K562 (cell line): ENCODE measurements at regions not wholly inside any gene's neighbourhood (a gene's known extent, or its start where the extent isn't known, plus 50 kb on each side); places are given as distances from the start of the nearest gene placed in this dataset.

ENCODE experiments used
- ATAC-seq: fragments of 200-7000 bp; cut with Tn5 transposase; 3 replicates; pipeline ENCODE4 v1.9.1; 2020; ENCODE audit warnings: moderate library complexity
- BruUV-seq: library from RNA; stranded (reverse); fragments of 400-500 nt; replicated peaks from 2 replicates; lab custom pipeline; 2021; lab: Mats Ljungman, UMichigan
- CTCF ChIA-PET: fragments of 300-600 bp; formaldehyde crosslinking; extraction: SDS; loops from one replicate; lab custom pipeline; 2021; ENCODE audit warnings: low intra/inter-chr PET ratio; lab: Yijun Ruan, JAX
- POLR2A ChIA-PET: fragments of 300-600, 350-650 bp; sonication (Branson Sonifier 250); formaldehyde crosslinking; extraction: SDS; loops from one replicate; lab custom pipeline; 2021; ENCODE audit warnings: antibody characterized with exemption, inconsistent platforms; lab: Yijun Ruan, JAX
- DNase-seq, 4 experiments: peaks; one replicate each; pipeline versions ENCODE4 v3.0.0 to v3.0.0-alpha.2; 2011 to 2018; ENCODE audit warnings: low spot score in 3 of 4, mixed read lengths in 3 of 4; ENCODE audit errors: extremely low read depth in 1 of 4
- FAIRE-seq: peaks from 2 replicates; lab custom pipeline; 2011; peaks lifted over from hg19 to GRCh38; lab: Jason Lieb, UNC
- H2AFZ ChIP-seq: 2 replicates; pipeline ENCODE4 v1.6.0; 2011; ENCODE audit warnings: low read depth, low read length, control low read depth, inconsistent platforms
- H3K27ac ChIP-seq: fragments of 200-600 bp; 3 replicates; pipeline ENCODE4 v1.8.0; 2011; ENCODE audit warnings: low read depth, mild to moderate bottlenecking, control low read depth, inconsistent platforms, low read length, moderate library complexity, mixed read lengths; ENCODE audit errors: extremely low read depth
- H3K27me3 ChIP-seq, 2 experiments: fragments of 300-600 bp in 1 of 2; 2 replicates in 1 of 2; 3 replicates in 1 of 2; pipeline versions ENCODE4 v1.6.0 to v1.8.0; 2011; ENCODE audit warnings: inconsistent platforms in 2 of 2, low read length in 2 of 2, mild to moderate bottlenecking in 1 of 2, mixed read lengths in 1 of 2, moderate library complexity in 1 of 2; ENCODE audit not compliant: control insufficient read depth in 2 of 2, insufficient read depth in 2 of 2
- H3K36me3 ChIP-seq: fragments of 300-600 bp; 3 replicates; pipeline ENCODE4 v1.8.0; 2011; ENCODE audit warnings: mild to moderate bottlenecking, low read length, inconsistent platforms; ENCODE audit not compliant: control insufficient read depth, insufficient read depth
- H3K4me1 ChIP-seq, 2 experiments: fragments of 200-600 bp in 1 of 2; replicated peaks in 1 of 2; 2 replicates in 1 of 2; 3 replicates in 1 of 2; pipeline versions ENCODE4 v1.5.1 to v1.8.0; 2011; ENCODE audit warnings: inconsistent platforms in 2 of 2, low read length in 2 of 2, mild to moderate bottlenecking in 1 of 2, mixed read lengths in 1 of 2, moderate library complexity in 1 of 2; ENCODE audit not compliant: control insufficient read depth in 2 of 2, insufficient read depth in 2 of 2
- H3K4me2 ChIP-seq: 2 replicates; pipeline ENCODE4 v1.6.1; 2011; ENCODE audit warnings: low read length, control low read depth, inconsistent platforms, mixed read lengths; ENCODE audit not compliant: insufficient read depth
- H3K4me3 ChIP-seq: fragments of 200-600 bp; sonication (generic), shearing (Covaris generic); 2 replicates; pipeline ENCODE4 v1.5.1; 2016; ENCODE audit warnings: control low read depth, inconsistent platforms
- H3K79me2 ChIP-seq: fragments of 200-600 bp; 3 replicates; pipeline ENCODE4 v1.8.0; 2011; ENCODE audit warnings: low read length, inconsistent platforms; ENCODE audit not compliant: control insufficient read depth, insufficient read depth
- H3K9ac ChIP-seq, 2 experiments: 2 replicates each; pipeline versions ENCODE4 v1.6.0 to v1.6.1; 2011; ENCODE audit warnings: low read depth in 2 of 2, low read length in 2 of 2, control low read depth in 1 of 2, inconsistent platforms in 1 of 2, mild to moderate bottlenecking in 1 of 2, mixed read lengths in 1 of 2; ENCODE audit not compliant: insufficient read depth in 1 of 2
- H3K9me1 ChIP-seq: one replicate; pipeline ENCODE4 v1.6.0; 2011; ENCODE audit warnings: inconsistent platforms, mild to moderate bottlenecking, low read length, moderate library complexity; ENCODE audit not compliant: control insufficient read depth, insufficient read depth
- H3K9me3 ChIP-seq: replicated peaks from 2 replicates; pipeline ENCODE4 v1.5.1; 2011; ENCODE audit warnings: low read depth, low read length, inconsistent platforms; ENCODE audit not compliant: control insufficient read depth, insufficient read depth
- H4K20me1 ChIP-seq: replicated peaks from 2 replicates; pipeline ENCODE4 v1.6.1; 2011; ENCODE audit warnings: low read length, inconsistent platforms, mixed read lengths; ENCODE audit not compliant: control insufficient read depth, insufficient read depth
- BRCA1 ChIP-seq, 2 experiments: fragments of 450-650 bp in 1 of 2; sonication (generic) in 1 of 2; formaldehyde crosslinking in 1 of 2; IDR thresholded peaks; 2 replicates each; pipeline versions ENCODE4 v1.5.0 to v1.6.1; 2017 to 2020; ENCODE audit warnings: mild to moderate bottlenecking in 1 of 2, missing genetic modification reagents in 1 of 2
- CHD1 ChIP-seq: fragments of 200-600 bp; sonication (generic); IDR thresholded peaks from one replicate; pipeline ENCODE4 v1.6.1; 2012; ENCODE audit warnings: mild to moderate bottlenecking, moderate library complexity, low read length, inconsistent platforms
- ILF3 ChIP-seq: fragments of 450-650 bp; IDR thresholded peaks from 2 replicates; pipeline ENCODE4 v1.6.1; 2018; ENCODE audit warnings: antibody characterized with exemption, mild to moderate bottlenecking, moderate library complexity, borderline replicate concordance
- MTA1 ChIP-seq: fragments of 450-650 bp; IDR thresholded peaks from 2 replicates; pipeline ENCODE4 v1.6.1; 2017; ENCODE audit warnings: borderline replicate concordance
- MYBL2 ChIP-seq, 2 experiments: fragments of 450-650 bp in 1 of 2; sonication (generic) in 1 of 2; formaldehyde crosslinking in 1 of 2; IDR thresholded peaks; 2 replicates each; pipeline versions ENCODE4 v1.6.1 to v1.8.1; 2017 to 2022; ENCODE audit warnings: borderline replicate concordance in 1 of 2, inconsistent platforms in 1 of 2, low read depth in 1 of 2, mild to moderate bottlenecking in 1 of 2, missing genetic modification reagents in 1 of 2, moderate library complexity in 1 of 2
- NFE2L1 ChIP-seq: fragments of 450-650 bp; IDR thresholded peaks from 2 replicates; pipeline ENCODE4 v1.6.1; 2016; ENCODE audit warnings: missing genetic modification characterization, low read depth, mild to moderate bottlenecking, missing compliant biosample characterization, moderate library complexity, borderline replicate concordance
- STAT5B ChIP-seq: fragments of 250-450 bp; sonication (Bioruptor Pico); IDR thresholded peaks from 2 replicates; pipeline ENCODE4 v1.8.0; 2021; ENCODE audit warnings: mild to moderate bottlenecking, inconsistent platforms
- U2AF1 ChIP-seq: fragments of 200-400 bp; formaldehyde crosslinking; optimal IDR thresholded peaks from 2 replicates; pipeline ENCODE3; 2017; ENCODE audit warnings: mild to moderate bottlenecking, low read depth, low read length, moderate library complexity
- U2AF2 ChIP-seq: fragments of 200-400 bp; formaldehyde crosslinking; optimal IDR thresholded peaks from 2 replicates; pipeline ENCODE3; 2017; ENCODE audit warnings: low read depth, mild to moderate bottlenecking, low read length
- ZKSCAN3 ChIP-seq: fragments of 250-450 bp; sonication (Bioruptor Pico); IDR thresholded peaks from 2 replicates; pipeline ENCODE4 v1.4.0; 2020
- ZNF134 ChIP-seq: fragments of 250-450 bp; sonication (Bioruptor Pico); conservative IDR thresholded peaks from 2 replicates; pipeline ENCODE4 v1.4.0; 2020
- WGBS: fragments of 100-300 bp; shearing (Covaris generic); methylation state at CpG from one replicate; pipeline ENCODE4 v1.1.6; 2016; ENCODE audit warnings: low coverage, mixed read lengths; ENCODE audit not compliant: insufficient coverage; ENCODE audit errors: missing lambda C conversion rate; 5-methylcytosine and 5-hydroxymethylcytosine counted together
- in situ Hi-C: fragments of 300-500 bp; cut with MboI; formaldehyde crosslinking; loops from 4 replicates; pipeline ENCODE4 v1.15.0; 2018; ENCODE audit warnings: inconsistent platforms, mixed read lengths
- intact Hi-C: fragments of 100-400 bp; cut with micrococcal nuclease; formaldehyde crosslinking; loops from 2 replicates; pipeline ENCODE4 v1.14.2; 2022
- TF ChIP-seq, protein P1 (sequence below), 2 experiments: fragments of 450-650 bp; IDR thresholded peaks; 2 replicates each; pipeline ENCODE4 v1.6.1; 2016
- TF ChIP-seq, protein P2 (sequence below): IDR thresholded peaks from 2 replicates; pipeline ENCODE4 v1.6.1; 2016; ENCODE audit warnings: missing genetic modification characterization, missing compliant biosample characterization
- TF ChIP-seq, protein P3 (sequence below): sonication (generic); formaldehyde crosslinking; IDR thresholded peaks from 2 replicates; pipeline ENCODE4 v1.5.0; 2020; ENCODE audit warnings: missing genetic modification reagents
- TF ChIP-seq, protein P4 (sequence below): fragments of 450-650 bp; formaldehyde crosslinking; conservative IDR thresholded peaks from 2 replicates; pipeline ENCODE4 v1.4.0; 2022; ENCODE audit warnings: mild to moderate bottlenecking, missing genetic modification characterization
- TF ChIP-seq, protein P5 (sequence below): fragments of 250-450 bp; sonication (Bioruptor Pico); IDR thresholded peaks from 2 replicates; pipeline ENCODE4 v1.5.0; 2021

DNA sequence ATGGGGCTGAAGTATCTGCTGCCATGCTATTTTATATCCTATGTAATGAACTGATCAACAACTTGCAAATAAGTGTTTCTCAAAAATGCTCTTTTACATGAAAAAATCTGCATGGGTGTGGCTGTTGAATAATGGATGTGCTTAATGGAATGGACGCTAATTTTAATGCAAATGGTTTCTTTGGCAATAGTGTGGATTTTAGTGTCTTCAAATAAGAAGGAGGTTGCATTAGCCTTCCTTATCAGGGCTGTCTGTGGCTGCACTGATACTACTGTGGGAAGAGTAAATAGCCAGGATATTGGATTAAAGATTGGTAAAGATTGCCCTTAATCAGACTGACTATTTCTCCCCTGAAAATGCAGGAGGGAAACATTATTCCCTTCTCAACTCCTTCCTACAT is 121.9 kb upstream of the STK32A start (continued):
- TF ChIP-seq ZNF134 (no peak), ZKSCAN3 (CRISPR knock-in tag) (no peak)
- TF ChIP-seq, protein P1, sequence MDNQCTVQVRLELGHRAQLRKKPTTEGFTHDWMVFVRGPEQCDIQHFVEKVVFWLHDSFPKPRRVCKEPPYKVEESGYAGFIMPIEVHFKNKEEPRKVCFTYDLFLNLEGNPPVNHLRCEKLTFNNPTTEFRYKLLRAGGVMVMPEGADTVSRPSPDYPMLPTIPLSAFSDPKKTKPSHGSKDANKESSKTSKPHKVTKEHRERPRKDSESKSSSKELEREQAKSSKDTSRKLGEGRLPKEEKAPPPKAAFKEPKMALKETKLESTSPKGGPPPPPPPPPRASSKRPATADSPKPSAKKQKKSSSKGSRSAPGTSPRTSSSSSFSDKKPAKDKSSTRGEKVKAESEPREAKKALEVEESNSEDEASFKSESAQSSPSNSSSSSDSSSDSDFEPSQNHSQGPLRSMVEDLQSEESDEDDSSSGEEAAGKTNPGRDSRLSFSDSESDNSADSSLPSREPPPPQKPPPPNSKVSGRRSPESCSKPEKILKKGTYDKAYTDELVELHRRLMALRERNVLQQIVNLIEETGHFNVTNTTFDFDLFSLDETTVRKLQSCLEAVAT (IDR thresholded peaks at IDR 0.05), result no peak

DNA sequence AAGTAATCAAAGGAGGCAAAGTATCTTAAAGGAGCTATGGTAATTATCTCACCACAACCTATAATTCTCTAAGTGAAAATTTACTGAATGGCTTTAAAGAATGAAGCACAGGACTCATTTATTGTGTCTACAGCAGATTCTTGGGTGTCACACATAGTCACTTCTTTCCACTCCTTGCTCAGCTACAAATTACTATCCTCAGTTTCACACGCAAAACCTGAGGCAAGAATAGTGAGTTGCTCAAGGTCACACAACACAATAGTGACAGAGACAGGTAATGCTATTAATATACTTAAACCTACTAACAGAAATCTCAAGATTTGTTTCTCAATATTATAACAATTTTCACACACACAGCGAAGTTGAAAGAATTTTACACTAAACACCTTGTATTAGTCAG is 120.9 kb upstream of the STK32A start:
- FAIRE-seq, result no peak
- ChIA-PET POLR2A (no interaction called here), CTCF (no interaction called here)
- Histone ChIP-seq H3K27me3 (no peaks in the 10 kb centered on the region), H4K20me1 (no peaks in the 10 kb centered on the region), H3K79me2 (no peaks in the 10 kb centered on the region), H3K9me3 (no peaks in the 10 kb centered on the region), H3K4me1 (no peaks in the 10 kb centered on the region), H3K27ac (no peak overlapping the region), H3K9ac (no peak overlapping the region), H3K4me2 (no peak overlapping the region), H2AFZ (no peak overlapping the region), H3K4me3 (no peak overlapping the region), H3K9me1 (no peaks in the 10 kb centered on the region), H3K36me3 (no peaks in the 10 kb centered on the region)
- no peak for ATAC-seq
- intact Hi-C loops (no loop called here), in situ Hi-C loops (no loop called here)
- BruUV-seq, result no TSS peak
- WGBS, result 0% methylated on average over 2 of the region's 2 CpGs
- DNase-seq, result no peak
- TF ChIP-seq U2AF1 (no peak), ILF3 (no peak), CHD1 (no peak), MYBL2 (IDR thresholded peaks at IDR 0.05; ENCODE audit: low read depth) (no peak), MYBL2 (CRISPR knock-in tag; IDR thresholded peaks at IDR 0.05; ENCODE audit: borderline replicate concordance) (no peak), NFE2L1 (no peak), BRCA1 (IDR thresholded peaks at IDR 0.05) (no peak), BRCA1 (CRISPR knock-in tag; IDR thresholded peaks at IDR 0.05) (no peak), U2AF2 (no peak), STAT5B (CRISPR knock-in tag) (no peak), MTA1 (no peak)
- TF ChIP-seq, protein P2, sequence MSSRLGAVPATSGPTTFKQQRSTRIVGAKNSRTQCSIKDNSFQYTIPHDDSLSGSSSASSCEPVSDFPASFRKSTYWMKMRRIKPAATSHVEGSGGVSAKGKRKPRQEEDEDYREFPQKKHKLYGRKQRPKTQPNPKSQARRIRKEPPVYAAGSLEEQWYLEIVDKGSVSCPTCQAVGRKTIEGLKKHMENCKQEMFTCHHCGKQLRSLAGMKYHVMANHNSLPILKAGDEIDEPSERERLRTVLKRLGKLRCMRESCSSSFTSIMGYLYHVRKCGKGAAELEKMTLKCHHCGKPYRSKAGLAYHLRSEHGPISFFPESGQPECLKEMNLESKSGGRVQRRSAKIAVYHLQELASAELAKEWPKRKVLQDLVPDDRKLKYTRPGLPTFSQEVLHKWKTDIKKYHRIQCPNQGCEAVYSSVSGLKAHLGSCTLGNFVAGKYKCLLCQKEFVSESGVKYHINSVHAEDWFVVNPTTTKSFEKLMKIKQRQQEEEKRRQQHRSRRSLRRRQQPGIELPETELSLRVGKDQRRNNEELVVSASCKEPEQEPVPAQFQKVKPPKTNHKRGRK, result no peak
- TF ChIP-seq, protein P3, sequence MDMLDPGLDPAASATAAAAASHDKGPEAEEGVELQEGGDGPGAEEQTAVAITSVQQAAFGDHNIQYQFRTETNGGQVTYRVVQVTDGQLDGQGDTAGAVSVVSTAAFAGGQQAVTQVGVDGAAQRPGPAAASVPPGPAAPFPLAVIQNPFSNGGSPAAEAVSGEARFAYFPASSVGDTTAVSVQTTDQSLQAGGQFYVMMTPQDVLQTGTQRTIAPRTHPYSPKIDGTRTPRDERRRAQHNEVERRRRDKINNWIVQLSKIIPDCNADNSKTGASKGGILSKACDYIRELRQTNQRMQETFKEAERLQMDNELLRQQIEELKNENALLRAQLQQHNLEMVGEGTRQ (CRISPR knock-in tag), result no peak
- TF ChIP-seq, protein P4, sequence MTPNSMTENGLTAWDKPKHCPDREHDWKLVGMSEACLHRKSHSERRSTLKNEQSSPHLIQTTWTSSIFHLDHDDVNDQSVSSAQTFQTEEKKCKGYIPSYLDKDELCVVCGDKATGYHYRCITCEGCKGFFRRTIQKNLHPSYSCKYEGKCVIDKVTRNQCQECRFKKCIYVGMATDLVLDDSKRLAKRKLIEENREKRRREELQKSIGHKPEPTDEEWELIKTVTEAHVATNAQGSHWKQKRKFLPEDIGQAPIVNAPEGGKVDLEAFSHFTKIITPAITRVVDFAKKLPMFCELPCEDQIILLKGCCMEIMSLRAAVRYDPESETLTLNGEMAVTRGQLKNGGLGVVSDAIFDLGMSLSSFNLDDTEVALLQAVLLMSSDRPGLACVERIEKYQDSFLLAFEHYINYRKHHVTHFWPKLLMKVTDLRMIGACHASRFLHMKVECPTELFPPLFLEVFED (CRISPR knock-in tag), result no peak
- TF ChIP-seq, protein P5, sequence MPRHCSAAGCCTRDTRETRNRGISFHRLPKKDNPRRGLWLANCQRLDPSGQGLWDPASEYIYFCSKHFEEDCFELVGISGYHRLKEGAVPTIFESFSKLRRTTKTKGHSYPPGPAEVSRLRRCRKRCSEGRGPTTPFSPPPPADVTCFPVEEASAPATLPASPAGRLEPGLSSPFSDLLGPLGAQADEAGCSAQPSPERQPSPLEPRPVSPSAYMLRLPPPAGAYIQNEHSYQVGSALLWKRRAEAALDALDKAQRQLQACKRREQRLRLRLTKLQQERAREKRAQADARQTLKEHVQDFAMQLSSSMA, result no peak
